Uterus (tissue), 2 donors: ENCODE measurements at regions not wholly inside any gene's neighbourhood (a gene's known extent, or its start where the extent isn't known, plus 50 kb on each side); places are given as distances from the start of the nearest gene placed in this dataset.

Experiments
- POLR2A ChIP-seq, 2 donors: fragments of 450-650 bp; IDR thresholded peaks; one replicate each; pipeline ENCODE4 v1.6.1; 2016; ENCODE audit warnings: antibody characterized with exemption in 2 of 2, mild to moderate bottlenecking in 1 of 2, moderate library complexity in 1 of 2
- TF ChIP-seq, protein P1 (sequence below), 4 experiments: fragments of 200-600 bp in 2 of 4; fragments of 450-650 bp in 2 of 4; sonication (generic) in 2 of 4; IDR thresholded peaks; one replicate each; pipeline ENCODE4 v1.5.1; 2016 to 2019; ENCODE audit warnings: antibody characterized with exemption in 4 of 4, mild to moderate bottlenecking in 2 of 4, moderate library complexity in 1 of 4

DNA sequence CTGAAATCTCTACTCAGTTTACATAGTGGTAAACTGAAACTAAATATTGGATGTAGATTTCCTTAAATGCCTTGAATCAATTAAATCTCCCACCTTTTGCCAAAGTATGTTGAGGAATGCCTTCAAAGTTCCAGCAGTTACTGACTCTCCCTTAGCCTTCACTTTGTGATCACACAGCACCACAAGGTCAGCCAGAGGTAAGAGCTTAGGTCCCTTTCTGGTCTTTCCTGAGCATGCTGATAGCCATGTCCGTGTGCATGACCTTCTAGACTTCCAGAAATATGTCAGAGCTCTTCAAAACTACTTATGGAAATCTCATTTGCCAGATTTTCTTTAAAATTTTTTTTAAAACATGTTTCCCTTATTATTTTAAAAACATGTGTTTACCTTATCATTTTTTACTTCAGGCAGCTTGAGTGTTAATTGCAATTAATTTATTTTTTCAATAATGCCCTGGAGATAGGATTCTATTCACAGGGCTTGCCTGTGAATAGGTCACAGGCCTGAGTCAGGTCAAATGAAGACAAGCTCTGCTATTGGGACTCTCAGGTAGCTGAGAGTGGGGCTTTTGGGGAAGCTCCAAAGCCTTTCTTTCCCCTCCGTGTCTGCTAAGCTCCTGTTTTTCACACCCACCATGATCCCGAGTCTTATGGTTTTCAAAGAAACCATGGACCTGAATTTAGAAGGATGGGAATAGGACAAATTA is 220.5 kb downstream of the CXCL12 start:
- TF ChIP-seq, protein P1, sequence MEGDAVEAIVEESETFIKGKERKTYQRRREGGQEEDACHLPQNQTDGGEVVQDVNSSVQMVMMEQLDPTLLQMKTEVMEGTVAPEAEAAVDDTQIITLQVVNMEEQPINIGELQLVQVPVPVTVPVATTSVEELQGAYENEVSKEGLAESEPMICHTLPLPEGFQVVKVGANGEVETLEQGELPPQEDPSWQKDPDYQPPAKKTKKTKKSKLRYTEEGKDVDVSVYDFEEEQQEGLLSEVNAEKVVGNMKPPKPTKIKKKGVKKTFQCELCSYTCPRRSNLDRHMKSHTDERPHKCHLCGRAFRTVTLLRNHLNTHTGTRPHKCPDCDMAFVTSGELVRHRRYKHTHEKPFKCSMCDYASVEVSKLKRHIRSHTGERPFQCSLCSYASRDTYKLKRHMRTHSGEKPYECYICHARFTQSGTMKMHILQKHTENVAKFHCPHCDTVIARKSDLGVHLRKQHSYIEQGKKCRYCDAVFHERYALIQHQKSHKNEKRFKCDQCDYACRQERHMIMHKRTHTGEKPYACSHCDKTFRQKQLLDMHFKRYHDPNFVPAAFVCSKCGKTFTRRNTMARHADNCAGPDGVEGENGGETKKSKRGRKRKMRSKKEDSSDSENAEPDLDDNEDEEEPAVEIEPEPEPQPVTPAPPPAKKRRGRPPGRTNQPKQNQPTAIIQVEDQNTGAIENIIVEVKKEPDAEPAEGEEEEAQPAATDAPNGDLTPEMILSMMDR (IDR thresholded peaks at IDR 0.05) = no peak
- no peak for TF ChIP-seq POLR2A (IDR thresholded peaks at IDR 0.05)
